ENCODE measurements at regions not wholly inside any gene's neighbourhood (a gene's known extent, or its start where the extent isn't known, plus 50 kb on each side); places are given as distances from the start of the nearest gene placed in this dataset.
"Not testable (repeated sequence)": the region's sequence is repeated elsewhere in the genome, so short reads cannot be mapped to it uniquely, and the experiment has no call there.

GRCh38 chr7:150003304-150003810 lies 129.6 kb downstream of the ATP6V0E2 start:
- H3K36me3 ChIP-seq (ENCODE audit: control insufficient read depth, insufficient read depth, low read length) = no peaks in the 10 kb centered on the region
- no peak overlapping the region for H3K4me3 ChIP-seq (ENCODE audit: low read depth, low read length)
- ChIA-PET POLR2A (no interaction called here), CTCF (no interaction called here)
- TF ChIP-seq CTCF (IDR thresholded peaks at IDR 0.05; ENCODE audit: insufficient read depth, low read depth, low read length) = no peak
- no peaks in the 10 kb centered on the region for H3K27me3 ChIP-seq (ENCODE audit: control insufficient read depth, insufficient read depth, low read length)
- DNase-seq (ENCODE audit: low read depth) = no peak

GRCh38 chr7:150003973-150004372 lies 130.2 kb downstream of the ATP6V0E2 start:
- H3K4me3 ChIP-seq (ENCODE audit: low read depth, low read length); POLR2A ChIA-PET; DNase-seq (ENCODE audit: low read depth); H3K27me3 ChIP-seq (ENCODE audit: control insufficient read depth, insufficient read depth, low read length); CTCF ChIA-PET; H3K36me3 ChIP-seq (ENCODE audit: control insufficient read depth, insufficient read depth, low read length): not testable (repeated sequence)

- H3K4me3 ChIP-seq (ENCODE audit: low read depth, low read length); POLR2A ChIA-PET; H3K36me3 ChIP-seq (ENCODE audit: control insufficient read depth, insufficient read depth, low read length); CTCF ChIA-PET; DNase-seq (ENCODE audit: low read depth); H3K27me3 ChIP-seq (ENCODE audit: control insufficient read depth, insufficient read depth, low read length): not testable (repeated sequence)
Measured at GRCh38 chr7:150004843-150005242, 131.1 kb downstream of the ATP6V0E2 start.

GRCh38 chr7:150009620-150010303 lies 136.0 kb downstream of the ATP6V0E2 start:
- POLR2A ChIA-PET; H3K4me3 ChIP-seq (ENCODE audit: low read depth, low read length); DNase-seq (ENCODE audit: low read depth); H3K27me3 ChIP-seq (ENCODE audit: control insufficient read depth, insufficient read depth, low read length); CTCF ChIA-PET; H3K36me3 ChIP-seq (ENCODE audit: control insufficient read depth, insufficient read depth, low read length): not testable (repeated sequence)

GRCh38 chr7:150016651-150017189 lies 143.0 kb downstream of the ATP6V0E2 start:
- H3K4me3 ChIP-seq (ENCODE audit: low read depth, low read length); H3K27me3 ChIP-seq (ENCODE audit: control insufficient read depth, insufficient read depth, low read length); DNase-seq (ENCODE audit: low read depth); H3K36me3 ChIP-seq (ENCODE audit: control insufficient read depth, insufficient read depth, low read length); CTCF ChIA-PET; POLR2A ChIA-PET: not testable (repeated sequence)

GRCh38 chr7:150020210-150020609 lies 146.4 kb downstream of the ATP6V0E2 start:
- H3K27me3 ChIP-seq (ENCODE audit: control insufficient read depth, insufficient read depth, low read length); DNase-seq (ENCODE audit: low read depth); POLR2A ChIA-PET; CTCF ChIA-PET; H3K36me3 ChIP-seq (ENCODE audit: control insufficient read depth, insufficient read depth, low read length); H3K4me3 ChIP-seq (ENCODE audit: low read depth, low read length): not testable (repeated sequence)

GRCh38 chr7:150024550-150025490 lies 151.1 kb downstream of the ATP6V0E2 start:
- DNase-seq (ENCODE audit: low read depth); H3K27me3 ChIP-seq (ENCODE audit: control insufficient read depth, insufficient read depth, low read length); H3K4me3 ChIP-seq (ENCODE audit: low read depth, low read length); POLR2A ChIA-PET; CTCF ChIA-PET; H3K36me3 ChIP-seq (ENCODE audit: control insufficient read depth, insufficient read depth, low read length): not testable (repeated sequence)

GRCh38 chr7:150025802-150026201 lies 152.0 kb downstream of the ATP6V0E2 start:
- H3K36me3 ChIP-seq (ENCODE audit: control insufficient read depth, insufficient read depth, low read length); H3K4me3 ChIP-seq (ENCODE audit: low read depth, low read length); H3K27me3 ChIP-seq (ENCODE audit: control insufficient read depth, insufficient read depth, low read length); CTCF ChIA-PET; POLR2A ChIA-PET; DNase-seq (ENCODE audit: low read depth): not testable (repeated sequence)

GRCh38 chr7:150028344-150029012 lies 154.7 kb downstream of the ATP6V0E2 start:
- H3K27me3 ChIP-seq (ENCODE audit: control insufficient read depth, insufficient read depth, low read length); CTCF ChIA-PET; POLR2A ChIA-PET; H3K4me3 ChIP-seq (ENCODE audit: low read depth, low read length); DNase-seq (ENCODE audit: low read depth); H3K36me3 ChIP-seq (ENCODE audit: control insufficient read depth, insufficient read depth, low read length): not testable (repeated sequence)

GRCh38 chr7:150029013-150029389 lies 155.2 kb downstream of the ATP6V0E2 start:
- POLR2A ChIA-PET; H3K4me3 ChIP-seq (ENCODE audit: low read depth, low read length); CTCF ChIA-PET; DNase-seq (ENCODE audit: low read depth); H3K36me3 ChIP-seq (ENCODE audit: control insufficient read depth, insufficient read depth, low read length); H3K27me3 ChIP-seq (ENCODE audit: control insufficient read depth, insufficient read depth, low read length): not testable (repeated sequence)

GRCh38 chr7:150031733-150032132 lies 158.0 kb downstream of the ATP6V0E2 start:
- H3K27me3 ChIP-seq (ENCODE audit: control insufficient read depth, insufficient read depth, low read length); CTCF ChIA-PET; DNase-seq (ENCODE audit: low read depth); H3K4me3 ChIP-seq (ENCODE audit: low read depth, low read length); H3K36me3 ChIP-seq (ENCODE audit: control insufficient read depth, insufficient read depth, low read length); POLR2A ChIA-PET: not testable (repeated sequence)

Data from BJ (cell line).